Activated naive CD4-positive, alpha-beta T cell treated with anti-CD3 and anti-CD28 coated beads, Interleukin-2, amount 50 U/mL, for 16 hours (primary cell): ENCODE measurements at regions not wholly inside any gene's neighbourhood (a gene's known extent, or its start where the extent isn't known, plus 50 kb on each side); places are given as distances from the start of the nearest gene placed in this dataset.
"Not testable (repeated sequence)": the region's sequence is repeated elsewhere in the genome, so short reads cannot be mapped to it uniquely, and the experiment has no call there.

Experiments used
- DNase-seq: peaks from one replicate; pipeline ENCODE4 v3.0.0-alpha.2; 2020

GRCh38 chr14:25546826-25547225 lies 496.9 kb upstream of the STXBP6 start:
- DNase-seq: no peak

DNA sequence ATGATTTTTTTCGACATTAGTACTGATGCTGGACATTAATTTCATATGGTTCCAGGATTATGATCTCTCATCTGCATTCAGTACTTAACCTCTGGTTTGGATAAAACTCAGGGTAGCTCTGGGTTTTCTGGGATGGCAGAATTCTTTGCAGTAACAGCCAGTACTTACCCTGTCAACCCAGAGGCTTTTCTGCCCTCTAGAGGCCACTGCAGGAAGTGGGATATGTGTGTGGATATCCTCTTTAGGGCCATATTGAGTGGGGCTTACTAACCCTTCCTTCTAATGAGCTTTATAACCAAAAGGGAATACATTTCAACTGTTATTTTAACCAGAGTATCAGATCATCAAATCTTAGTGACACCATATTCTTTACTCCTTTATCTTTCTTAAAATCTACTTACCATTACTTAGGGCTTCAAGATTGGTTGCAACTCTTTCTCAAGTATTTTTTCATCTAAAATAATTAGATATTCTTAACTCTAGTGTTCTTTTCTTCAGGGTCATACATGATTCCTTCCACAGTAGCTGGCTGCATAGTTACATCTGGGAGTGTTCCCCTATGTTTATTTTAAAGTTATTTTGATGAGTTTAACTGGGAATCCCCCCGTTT lies 488.0 kb upstream of the STXBP6 start:
- no peak for DNase-seq

GRCh38 chr14:25526290-25526689 lies 476.3 kb upstream of the STXBP6 start:
- no peak for DNase-seq

GRCh38 chr14:25522926-25523325 lies 473.0 kb upstream of the STXBP6 start:
- DNase-seq: no peak

DNA sequence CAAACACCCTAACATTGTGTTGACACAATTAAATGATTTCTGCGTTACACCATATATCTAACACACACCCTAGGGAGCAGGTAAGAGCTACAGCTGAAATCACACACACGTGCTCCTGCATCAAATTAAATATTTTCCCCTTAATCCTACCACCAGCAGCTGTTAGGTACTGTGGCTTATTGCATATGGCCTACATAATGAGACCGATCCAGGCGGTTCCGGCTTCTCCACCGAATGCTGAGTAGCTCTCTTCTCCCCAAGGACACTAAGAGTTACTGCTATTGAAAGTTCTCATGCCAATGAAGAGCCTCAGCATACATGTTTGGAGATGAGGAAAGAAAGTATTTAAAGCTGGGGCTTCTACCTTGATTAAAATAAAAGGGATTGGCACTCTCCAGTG lies 472.2 kb upstream of the STXBP6 start:
- DNase-seq: no peak

- no peak for DNase-seq
Measured at GRCh38 chr14:25521616-25522015, 471.7 kb upstream of the STXBP6 start.

DNA sequence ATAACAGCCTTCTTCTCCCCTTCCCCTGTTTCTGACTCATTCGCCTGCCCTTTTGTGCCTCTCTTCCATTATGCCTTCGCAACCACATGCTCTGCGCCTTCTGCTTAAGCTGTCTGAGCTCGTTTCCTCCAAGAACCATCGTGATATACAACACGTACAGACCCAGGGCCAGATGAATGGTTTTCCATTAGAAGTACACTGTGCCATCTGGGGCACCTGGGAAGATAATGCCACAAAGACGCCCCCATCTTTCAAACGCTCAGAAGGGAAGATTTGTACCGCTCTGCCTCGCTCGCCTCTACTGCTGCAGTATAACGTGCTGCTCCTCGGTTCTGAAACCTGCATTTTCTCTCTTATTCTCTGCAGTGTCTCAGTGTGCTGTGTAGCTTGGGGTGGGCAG lies 470.9 kb upstream of the STXBP6 start:
- no peak for DNase-seq

DNA sequence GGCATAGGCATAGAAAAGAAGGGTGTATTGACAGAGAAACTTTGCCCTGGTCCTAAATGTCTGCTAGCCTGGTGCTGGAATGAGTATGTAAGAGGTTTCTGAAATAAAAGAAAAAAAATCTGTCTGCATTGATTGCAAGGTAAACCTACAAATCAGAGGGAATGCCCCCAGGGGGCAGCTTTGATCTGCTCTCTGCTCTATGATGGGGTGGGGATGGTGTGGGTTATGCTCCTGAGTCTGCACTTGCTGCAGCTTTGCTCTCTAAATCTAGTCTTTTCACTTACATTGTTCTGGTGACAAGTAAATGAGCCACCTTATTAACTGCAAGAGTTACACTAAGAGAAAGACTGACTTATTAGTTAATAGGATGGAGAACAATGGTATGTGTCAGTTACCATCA lies 468.4 kb upstream of the STXBP6 start:
- no peak for DNase-seq

- DNase-seq: no peak
Measured at GRCh38 chr14:25516838-25517237, 466.9 kb upstream of the STXBP6 start.

DNA sequence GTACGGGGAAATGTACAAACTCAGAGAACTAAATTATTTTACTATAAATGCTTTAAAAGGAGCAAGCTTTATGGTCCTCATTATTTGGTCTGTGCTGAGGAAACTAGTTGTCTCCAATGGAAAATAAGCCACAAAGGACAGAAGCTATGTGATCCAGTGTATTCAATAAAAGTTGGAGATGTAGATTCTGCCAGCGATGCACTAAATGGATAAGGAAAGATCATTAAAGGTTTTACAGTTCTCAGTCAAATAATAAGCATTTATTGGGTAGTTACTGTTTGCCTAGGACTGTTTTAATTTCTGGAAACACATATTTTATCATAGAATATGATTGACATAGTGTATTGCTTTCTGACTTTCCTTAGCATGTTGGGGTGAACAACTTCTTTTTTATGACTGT lies 458.9 kb upstream of the STXBP6 start:
- DNase-seq: no peak

DNA sequence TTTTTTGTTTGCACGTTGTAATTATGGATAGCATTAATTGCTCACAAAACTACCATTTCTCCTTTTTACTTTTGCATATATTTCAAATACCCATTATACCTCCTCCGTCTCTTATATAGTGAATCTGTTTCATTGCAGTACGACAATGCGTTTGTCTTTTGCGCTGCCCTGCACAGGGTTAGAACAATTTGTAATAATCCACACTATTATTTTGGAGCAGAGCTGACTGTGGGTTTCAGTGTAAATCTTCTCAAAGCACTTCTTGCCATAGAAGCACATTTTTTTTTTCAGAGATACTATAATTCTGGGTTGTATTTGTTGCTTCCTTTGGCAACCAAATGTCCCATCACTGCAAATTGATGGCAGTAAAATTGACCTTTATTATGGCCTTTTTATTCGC lies 451.8 kb upstream of the STXBP6 start:
- no peak for DNase-seq

GRCh38 chr14:25488961-25489360 lies 439.0 kb upstream of the STXBP6 start:
- DNase-seq: no peak

DNA sequence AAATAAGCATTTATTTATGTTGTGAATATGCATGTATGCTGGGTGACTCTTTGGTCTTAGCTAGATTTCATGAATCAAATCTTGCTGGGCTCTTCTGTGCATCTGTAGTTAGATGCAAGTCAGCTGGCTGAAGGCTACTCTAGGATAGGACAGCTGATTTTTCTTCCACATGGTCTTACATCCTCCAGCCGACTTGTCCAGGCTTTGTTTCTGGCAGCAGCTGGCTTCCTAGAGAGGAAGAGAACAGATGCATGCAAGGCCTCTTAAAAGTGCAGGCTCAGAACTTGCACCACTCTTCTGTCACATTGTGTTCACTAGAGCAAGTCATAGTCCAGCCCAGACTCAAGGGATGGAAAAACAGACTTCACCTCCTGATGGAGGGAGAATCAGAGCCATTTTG lies 435.4 kb upstream of the STXBP6 start:
- DNase-seq: no peak

GRCh38 chr14:25484906-25485305 lies 435.0 kb upstream of the STXBP6 start:
- no peak for DNase-seq

GRCh38 chr14:25484235-25484634 lies 434.3 kb upstream of the STXBP6 start:
- DNase-seq: no peak

GRCh38 chr14:25477316-25478098 lies 427.6 kb upstream of the STXBP6 start:
- DNase-seq: no peak

DNA sequence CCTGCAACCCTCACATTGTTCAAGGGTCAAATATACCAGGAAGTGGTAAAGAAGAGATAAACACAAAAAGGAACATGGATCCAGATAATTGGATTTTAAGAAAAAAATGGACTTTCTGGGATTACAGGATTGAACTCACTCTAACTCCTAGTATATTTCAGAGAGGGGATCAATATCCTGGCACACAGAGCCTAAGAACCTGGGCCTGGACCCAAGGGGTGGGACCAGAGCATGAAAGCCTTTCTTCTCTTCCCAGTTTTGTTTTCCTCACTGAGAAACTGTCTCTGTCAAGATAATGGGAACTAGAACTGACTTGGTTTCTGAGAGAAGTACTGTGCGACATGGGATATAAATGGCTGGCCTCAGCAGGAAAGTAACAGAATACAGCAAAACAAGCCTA lies 422.8 kb upstream of the STXBP6 start:
- DNase-seq: no peak

DNA sequence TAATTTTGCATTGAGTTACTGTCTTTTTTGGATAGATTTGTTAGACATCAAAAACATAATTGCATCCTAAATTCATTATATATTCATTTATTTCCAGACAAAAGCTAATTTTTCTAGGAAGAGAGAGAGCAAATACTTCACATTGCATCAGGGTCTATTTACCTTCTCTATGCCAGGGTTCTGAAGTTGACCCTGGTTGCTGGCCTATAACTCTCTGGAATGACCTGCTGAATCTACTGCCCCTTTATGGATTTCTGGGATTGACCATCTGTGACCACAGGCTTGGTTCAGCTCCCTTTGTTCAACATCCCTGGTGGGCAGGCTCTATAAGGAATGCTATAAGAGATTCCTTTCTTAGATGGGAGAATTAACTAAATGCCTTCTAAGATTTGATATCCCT lies 414.8 kb upstream of the STXBP6 start:
- DNase-seq: no peak

DNA sequence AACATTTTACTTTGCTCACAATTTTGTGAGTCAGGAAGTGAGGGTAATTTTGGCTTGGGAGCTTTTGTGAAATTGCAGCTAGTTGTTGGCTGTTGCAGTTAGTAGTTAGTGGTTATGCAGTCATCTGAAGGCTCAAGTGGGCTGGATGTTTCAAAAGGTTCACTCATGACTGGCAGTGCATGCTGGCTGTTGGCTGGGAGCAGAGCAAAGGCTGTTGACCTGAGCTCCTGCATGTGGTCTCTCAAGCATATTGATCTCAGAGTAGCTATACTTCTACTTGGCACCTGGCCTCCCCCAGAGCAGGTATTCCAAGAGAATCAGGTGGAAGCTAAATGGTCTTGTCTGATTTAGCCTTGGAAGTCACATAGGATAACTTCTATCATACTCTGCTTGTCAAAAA lies 414.1 kb upstream of the STXBP6 start:
- DNase-seq: no peak

DNA sequence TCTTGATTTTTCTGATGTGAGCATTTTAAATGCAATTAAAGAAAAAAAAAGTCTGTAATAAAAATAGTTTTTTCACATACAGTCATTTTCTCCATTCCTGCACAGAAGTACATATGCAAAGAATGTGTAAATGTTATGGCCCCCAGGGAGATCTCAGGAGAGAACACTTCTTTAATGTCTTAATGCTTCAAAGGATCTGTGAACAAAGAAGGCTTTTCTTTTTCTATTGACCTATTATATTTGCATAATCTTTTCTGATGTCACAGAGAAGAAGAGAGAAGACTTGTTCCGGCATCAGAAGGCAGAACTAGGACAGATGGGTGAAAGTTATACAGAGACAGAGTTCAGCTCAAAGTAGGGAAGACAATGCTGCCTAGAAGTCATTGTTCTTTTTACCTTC lies 413.5 kb upstream of the STXBP6 start:
- no peak for DNase-seq

DNA sequence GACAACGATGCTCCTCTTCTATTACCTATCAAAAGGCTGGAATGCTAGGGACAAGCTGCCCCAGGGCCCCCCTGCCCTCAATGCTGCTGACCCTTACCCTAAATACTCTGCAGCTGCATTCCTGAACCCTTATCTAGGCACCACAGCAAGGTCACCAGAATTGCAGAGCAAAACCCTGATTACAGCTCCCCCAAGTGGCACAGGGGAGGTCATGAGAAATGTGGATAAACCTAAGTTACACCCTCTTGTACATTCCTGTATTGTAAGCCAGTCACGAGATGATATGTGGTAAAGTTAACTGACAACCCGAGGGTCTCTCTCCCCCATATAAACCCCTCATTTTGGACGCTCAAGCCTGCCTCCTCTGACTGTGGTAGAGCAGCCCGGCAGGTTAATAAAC lies 411.8 kb upstream of the STXBP6 start:
- no peak for DNase-seq

DNA sequence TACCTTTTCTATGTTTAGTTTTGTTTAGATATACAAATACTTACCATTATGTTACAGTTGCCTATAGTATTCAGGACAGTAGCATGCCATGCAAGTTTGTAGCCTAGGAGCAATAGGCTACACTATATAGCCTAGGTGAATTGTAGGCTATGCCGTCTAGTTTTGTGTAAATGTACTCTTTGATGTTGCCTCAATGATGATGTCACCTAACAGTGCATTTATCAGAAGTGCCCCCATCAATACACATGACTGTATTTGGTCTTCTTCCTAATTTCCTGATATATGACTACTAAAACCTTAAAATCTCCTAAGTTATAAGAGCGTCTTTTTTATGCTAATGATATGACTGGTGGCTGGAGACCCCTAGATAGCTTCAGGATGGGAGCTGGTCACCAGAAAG lies 394.4 kb upstream of the STXBP6 start:
- DNase-seq: no peak

DNA sequence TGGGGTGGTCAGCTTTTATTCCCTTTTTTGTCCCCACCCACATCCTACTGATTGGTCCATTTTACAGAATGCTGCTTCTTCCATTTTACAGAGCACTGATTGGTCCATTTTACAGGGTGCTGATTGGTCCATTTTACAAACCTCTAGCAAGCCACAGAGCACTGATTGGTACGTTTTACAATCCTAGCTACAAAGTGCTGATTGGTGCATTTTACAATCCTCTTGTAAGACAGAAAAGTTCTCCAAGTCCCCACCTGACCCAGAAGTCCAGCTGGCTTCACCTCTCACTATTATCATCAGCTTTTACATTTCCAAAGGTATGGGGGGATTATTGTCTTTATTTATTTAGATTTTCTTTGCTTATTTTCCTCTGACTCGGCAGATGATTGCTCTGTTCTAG lies 390.4 kb upstream of the STXBP6 start:
- DNase-seq: not testable (repeated sequence)

DNA sequence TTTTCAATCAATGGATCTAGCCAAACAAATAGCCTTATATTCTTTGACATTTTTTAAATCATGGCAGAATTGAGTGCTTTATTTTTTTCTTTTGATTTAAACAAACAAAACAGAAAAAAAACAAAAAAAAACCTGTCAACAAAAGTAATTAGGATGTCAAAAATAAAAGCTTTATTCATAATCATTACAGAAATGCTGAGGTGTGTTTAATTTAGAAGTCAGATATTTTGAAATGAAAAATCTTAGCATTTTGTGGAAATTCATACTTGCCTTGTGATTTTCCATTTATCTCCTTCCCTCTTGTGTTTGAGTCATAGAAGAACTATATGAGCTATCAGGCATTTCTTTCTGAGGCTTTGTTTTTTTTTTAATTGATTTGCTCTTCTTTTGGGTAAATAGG lies 387.0 kb upstream of the STXBP6 start:
- DNase-seq: no peak

DNA sequence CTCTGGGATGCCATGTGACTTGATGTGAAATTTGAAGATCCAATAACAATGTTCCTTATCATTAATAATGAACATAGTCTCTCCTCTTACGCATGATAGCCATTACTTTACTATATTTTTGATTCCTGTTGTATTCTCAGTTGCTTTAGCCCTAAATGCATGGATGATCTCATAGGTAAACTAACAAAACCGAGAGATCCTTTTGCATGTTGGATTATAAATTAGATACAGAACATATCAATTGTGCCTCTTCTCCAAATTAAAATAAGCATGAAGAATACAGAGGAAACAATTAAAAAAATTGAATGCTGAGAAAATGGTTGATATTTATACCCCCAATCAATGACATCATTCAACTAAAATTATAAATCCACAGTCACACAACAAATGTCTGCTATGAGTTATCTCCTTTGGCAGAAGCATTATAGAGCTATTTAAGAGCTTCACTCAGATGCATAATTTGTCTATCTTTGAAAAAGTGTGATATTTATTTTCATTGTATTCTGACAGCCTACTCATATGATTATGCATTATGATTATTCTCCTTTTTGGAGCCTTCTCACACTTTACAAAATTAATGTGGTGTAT lies 386.4 kb upstream of the STXBP6 start:
- DNase-seq: no peak
